ENCODE measurements at regions not wholly inside any gene's neighbourhood (a gene's known extent, or its start where the extent isn't known, plus 50 kb on each side); places are given as distances from the start of the nearest gene placed in this dataset.

GRCh38 chr4:12265554-12265953 lies 836.9 kb upstream of the HS3ST1 start:
- TF ChIP-seq CTCF (IDR thresholded peaks at IDR 0.05 in 8 of 11, conservative IDR thresholded peaks at IDR 0.05 in 3 of 11): no peak
- no peak for TF ChIP-seq POLR2A (IDR thresholded peaks at IDR 0.05)
- TF ChIP-seq POLR2AphosphoS5 (IDR thresholded peaks at IDR 0.05): no peak
